SU-DHL-6 (cell line): ENCODE measurements at regions not wholly inside any gene's neighbourhood (a gene's known extent, or its start where the extent isn't known, plus 50 kb on each side); places are given as distances from the start of the nearest gene placed in this dataset.

Experiments
- EZH2phosphoT487 ChIP-seq: fragments of 200-600 bp; sonication (generic), shearing (Covaris generic); conservative IDR thresholded peaks from 2 replicates; pipeline ENCODE4 v1.6.1; 2018; ENCODE audit warnings: mild to moderate bottlenecking, antibody characterized with exemption, low read length, moderate library complexity, mixed read lengths
- TF ChIP-seq, protein P1 (sequence below): fragments of 200-600 bp; sonication (generic); IDR thresholded peaks from one replicate; pipeline ENCODE4 v1.5.1; 2017; ENCODE audit warnings: antibody characterized with exemption, mild to moderate bottlenecking, low read length, moderate library complexity; ENCODE audit not compliant: insufficient read depth, poor library complexity, severe bottlenecking

DNA sequence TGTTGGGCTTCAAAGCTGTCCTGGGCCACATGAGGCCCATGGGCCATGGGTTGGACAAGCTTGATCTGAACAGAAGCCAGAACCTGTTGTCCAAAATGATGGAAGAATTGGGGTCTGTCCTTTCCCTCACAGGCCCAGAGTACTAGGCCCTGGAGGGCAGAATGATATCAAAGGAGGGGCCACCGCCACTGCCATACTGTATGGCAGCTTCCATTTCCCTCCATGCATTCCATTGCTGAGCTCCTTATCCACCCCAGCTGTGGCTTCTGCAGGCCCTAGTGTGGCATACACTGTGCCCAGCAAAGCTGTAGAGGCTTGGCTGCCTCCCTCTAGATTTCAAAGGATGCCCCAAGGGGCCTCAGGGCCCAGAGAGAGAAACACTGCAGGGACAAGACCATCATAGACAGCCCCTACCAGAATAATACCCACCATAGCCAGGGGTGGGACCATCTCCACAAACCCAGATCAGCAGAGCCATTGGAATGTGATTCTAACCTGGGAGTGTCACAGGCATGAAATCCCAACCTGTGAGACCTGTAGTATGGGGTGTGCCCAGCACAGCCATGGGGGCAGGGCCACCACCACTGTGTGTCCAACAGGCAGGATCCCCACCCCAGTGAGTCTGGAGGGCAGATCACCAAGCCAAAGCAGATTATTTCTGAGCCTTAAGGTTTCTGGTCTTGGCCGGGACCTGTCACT lies 61.4 kb upstream of the BEGAIN start:
- TF ChIP-seq, protein P1, sequence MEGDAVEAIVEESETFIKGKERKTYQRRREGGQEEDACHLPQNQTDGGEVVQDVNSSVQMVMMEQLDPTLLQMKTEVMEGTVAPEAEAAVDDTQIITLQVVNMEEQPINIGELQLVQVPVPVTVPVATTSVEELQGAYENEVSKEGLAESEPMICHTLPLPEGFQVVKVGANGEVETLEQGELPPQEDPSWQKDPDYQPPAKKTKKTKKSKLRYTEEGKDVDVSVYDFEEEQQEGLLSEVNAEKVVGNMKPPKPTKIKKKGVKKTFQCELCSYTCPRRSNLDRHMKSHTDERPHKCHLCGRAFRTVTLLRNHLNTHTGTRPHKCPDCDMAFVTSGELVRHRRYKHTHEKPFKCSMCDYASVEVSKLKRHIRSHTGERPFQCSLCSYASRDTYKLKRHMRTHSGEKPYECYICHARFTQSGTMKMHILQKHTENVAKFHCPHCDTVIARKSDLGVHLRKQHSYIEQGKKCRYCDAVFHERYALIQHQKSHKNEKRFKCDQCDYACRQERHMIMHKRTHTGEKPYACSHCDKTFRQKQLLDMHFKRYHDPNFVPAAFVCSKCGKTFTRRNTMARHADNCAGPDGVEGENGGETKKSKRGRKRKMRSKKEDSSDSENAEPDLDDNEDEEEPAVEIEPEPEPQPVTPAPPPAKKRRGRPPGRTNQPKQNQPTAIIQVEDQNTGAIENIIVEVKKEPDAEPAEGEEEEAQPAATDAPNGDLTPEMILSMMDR: no peak
- TF ChIP-seq EZH2phosphoT487: no peak
